ENCODE measurements at regions not wholly inside any gene's neighbourhood (a gene's known extent, or its start where the extent isn't known, plus 50 kb on each side); places are given as distances from the start of the nearest gene placed in this dataset.

- no peak for DNase-seq
Observed at GRCh38 chr9:16252616-16253015, 617.9 kb downstream of the BNC2 start.

DNA sequence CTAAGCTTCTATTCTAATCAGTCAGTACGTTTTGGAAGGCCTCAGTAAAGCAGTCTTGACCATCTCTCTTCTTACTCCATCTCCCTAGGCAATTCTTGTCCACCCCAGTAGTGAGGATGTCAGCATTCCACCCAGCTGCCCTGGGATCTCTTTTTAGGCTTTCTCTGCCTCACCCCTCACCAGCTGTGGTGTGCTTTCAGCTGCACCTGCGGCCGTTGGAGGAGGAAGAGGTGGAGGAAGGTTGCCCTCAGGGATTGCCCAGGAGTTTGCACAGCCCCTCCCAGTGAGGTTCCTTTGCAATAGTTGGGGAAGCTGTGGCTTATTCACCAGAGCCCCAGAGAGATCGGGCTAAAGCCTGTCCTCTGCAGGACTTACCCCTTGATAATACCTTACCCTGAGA, 615.8 kb downstream of the BNC2 start:
- DNase-seq: no peak

DNA sequence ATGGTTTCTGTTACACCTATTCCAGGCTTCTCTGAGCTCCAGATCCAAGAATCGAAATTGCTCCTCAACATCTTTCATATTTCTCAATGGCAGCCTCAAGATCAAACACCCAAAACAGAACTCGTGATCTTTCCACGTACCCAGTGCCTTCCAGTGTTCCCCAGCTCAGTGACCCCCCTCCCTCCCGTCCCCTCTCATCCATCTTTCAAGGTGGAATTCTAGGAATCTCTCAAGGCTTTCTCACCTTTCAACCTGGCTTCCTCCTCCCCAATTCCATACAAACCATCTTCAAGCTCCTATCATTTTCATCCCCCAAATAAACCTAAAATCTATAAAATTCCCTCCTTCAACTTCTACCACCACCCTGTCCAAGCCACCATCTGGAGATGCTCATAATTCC, 615.3 kb downstream of the BNC2 start:
- DNase-seq: no peak

DNA sequence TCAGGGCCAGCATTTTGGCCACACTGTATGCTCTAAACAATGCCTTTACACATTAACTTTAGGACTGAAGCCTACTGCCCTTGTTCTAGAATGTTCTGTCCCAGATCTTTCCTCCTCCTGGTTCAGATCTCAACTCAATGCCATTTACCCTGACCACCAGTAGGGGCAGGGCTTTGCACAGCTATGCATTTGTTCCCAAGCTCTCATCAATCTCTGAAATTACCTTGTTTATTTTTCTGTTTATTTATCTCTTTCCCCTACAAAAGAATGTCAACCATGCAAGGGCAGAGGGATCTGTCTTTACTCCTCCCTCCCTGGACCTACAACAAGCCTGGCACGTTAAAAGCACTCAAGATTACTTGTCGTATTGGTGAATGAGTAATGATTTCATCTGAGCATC, 612.9 kb downstream of the BNC2 start:
- DNase-seq: no peak

GRCh38 chr9:16258191-16258590, 612.3 kb downstream of the BNC2 start:
- DNase-seq: no peak

DNA sequence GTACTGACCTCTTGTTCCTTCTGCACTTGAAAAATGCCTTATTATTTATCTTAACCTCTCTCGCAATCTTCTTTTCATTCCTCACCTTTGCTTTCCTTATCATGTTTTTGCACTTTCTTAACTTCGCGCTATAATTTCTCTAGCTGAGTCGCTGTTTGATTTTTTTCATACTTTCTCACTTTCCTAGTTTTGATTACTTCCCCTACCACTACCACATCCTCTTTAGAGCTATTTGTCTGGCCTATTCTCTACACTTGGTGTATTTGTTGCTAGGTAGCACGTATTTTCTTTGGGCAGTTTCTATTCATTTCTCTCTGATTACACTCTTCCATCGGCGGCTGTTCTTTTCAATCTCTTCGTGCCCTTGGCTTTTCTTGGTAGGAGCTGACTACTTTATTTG, 611.8 kb downstream of the BNC2 start:
- no peak for DNase-seq

GRCh38 chr9:16262477-16263261, 607.8 kb downstream of the BNC2 start:
- DNase-seq: no peak

DNA sequence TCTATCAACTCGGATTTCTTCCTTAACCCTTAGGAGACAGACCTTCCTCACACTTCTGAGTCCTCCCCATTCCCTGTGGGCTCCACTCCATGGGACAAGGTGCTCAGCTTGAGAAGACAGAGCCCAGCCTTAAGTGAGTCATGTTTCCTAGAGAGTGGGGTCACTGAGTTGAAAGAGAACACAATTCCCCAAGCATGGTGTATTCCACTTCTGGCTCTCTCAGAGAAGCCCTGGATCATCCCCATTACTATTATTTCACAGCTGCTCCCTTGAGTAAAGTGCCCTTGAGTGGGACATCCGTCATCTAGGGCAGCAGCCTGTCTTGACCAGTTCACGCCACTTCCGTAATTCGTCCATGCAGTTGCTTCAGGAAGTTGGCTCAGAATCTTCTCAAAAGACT, 604.8 kb downstream of the BNC2 start:
- no peak for DNase-seq

DNA sequence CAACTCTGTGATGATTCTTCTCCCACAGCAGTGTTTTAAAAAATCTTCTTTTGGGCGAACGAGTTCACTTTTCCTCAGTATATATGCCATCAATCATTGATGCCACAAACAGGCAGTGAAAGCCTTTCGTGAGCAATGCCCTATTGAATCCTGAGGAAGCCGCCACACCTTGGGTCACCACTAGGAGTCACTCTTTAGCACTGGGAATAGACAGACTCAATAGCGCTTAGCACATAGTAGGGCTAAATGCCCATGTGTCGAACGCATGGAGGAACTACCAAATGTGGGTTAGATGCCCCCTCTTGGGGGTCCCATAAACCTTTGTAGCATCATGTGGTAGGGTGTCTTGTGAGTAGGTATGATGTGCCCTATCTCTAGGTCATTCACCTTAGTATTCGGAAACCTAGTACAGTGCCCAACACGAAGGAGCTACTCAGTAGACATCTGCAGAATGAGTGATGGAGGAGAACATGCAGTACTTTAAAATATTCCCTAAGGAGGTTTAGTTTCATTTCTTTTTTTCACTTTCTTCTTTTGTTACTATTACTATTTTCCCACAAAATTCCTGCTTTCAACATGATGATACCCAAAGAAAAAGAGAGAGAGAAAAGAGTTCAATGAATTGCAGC, 603.7 kb downstream of the BNC2 start:
- DNase-seq: peak; percentile 4

DNA sequence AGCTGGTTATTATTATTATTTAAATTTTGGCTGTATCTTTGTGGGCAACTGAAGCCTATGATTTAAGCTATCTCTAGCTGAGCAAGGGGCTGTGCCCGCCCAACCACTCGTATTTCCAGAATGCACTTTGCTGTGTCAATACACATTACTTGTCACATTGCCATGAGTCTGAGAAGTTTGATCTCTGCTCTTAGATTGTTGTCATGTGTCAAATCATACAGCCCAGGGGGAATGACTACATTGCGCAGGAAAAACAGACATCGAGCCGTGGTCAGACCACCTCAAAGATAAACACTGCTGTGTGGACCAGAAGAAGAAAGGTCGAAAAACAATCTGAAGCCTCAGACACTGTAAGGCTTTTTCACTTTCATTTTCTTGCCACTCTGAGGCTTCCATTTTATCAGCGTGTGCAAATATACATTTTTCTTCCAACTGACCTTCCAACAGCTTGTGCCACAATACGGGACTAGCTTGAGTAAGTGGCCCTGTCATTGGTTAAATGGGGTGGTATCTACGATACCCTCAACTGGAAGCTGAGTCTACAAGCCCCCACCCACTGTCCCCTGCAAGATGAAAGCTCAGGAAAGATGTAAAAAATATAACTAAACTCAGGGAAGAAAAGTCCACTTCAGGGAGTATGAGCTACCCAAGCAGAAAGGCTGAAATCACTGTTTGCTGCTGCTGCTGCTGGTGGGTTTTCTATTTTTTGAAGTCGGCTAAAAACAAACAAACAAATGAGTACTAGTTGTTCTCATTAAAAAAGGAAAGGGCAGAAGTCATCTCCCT, 603.0 kb downstream of the BNC2 start:
- no peak for DNase-seq

DNA sequence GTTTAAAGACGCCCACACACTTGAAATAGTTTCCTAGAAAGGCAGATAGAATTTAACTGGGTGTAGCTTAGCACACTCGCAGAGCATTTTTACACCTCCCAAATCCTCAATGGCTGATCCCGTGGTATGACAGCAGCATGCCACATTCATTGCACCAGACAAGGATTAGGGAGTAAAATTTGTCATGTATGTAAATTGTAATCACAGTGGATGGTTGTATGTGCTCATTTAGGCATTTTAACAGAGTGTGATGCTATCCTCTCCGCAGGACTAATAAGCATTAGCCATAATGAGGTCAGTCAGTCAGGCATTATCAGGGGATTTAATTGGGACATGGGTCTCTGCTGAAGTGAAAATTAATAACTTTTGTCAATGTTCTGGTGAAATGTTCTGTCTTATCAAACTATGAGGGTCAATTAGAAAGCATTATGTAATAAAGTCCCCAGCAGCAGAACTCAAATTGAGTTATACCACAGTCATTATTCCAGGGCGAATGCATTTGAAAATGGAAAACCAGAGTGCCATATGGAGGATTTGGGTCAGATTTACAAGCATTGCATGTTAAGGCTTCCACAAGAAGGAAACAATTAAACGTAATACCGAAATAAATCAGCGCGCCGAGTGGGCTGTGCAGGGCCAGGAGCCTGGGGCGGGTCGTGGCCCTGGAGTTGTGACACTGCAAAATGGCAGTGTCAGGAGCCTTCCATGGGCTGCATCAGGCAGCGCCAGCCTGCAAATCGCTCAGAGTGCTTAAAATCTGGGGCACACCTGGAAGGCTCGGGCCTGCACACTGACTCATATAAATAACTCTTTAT, 602.2 kb downstream of the BNC2 start:
- no peak for DNase-seq

DNA sequence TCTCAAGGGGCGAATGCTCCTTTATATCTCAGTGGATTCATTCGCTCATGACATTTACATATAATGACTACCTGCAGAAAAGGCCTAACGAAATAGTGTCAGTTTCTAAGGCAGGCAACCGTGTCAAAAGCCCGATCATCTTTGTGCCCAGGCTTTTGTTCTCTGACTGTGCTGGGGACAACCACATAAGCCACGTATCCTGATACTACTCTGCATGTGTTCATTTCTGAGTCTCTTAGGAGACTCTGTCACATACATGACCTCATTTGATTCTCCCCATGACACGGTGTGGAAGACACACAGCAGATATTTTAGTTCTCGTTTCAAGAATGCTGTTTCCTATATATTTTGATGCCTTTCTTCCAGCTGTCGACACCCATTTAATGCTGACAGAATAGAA, 598.5 kb downstream of the BNC2 start:
- DNase-seq: no peak

DNA sequence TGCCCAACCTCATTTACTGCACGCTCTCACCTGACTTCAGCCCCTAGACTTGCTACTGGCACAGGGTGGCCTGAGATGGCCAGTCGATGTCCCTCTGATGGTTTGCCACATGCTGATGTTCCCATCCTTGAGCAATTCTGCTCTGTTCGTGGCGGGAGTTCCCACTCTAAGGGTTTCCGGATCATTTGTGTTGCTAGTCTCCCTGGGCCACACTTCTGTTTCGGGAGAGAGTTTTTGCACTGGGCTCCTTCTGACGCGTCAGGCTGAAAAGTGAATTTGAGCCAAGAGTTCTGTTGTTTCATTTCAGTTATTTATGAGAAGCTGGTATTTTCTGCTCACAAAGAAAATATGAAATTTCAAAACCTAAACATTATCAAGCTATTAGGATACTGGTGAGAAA, 597.7 kb downstream of the BNC2 start:
- DNase-seq: no peak

DNA sequence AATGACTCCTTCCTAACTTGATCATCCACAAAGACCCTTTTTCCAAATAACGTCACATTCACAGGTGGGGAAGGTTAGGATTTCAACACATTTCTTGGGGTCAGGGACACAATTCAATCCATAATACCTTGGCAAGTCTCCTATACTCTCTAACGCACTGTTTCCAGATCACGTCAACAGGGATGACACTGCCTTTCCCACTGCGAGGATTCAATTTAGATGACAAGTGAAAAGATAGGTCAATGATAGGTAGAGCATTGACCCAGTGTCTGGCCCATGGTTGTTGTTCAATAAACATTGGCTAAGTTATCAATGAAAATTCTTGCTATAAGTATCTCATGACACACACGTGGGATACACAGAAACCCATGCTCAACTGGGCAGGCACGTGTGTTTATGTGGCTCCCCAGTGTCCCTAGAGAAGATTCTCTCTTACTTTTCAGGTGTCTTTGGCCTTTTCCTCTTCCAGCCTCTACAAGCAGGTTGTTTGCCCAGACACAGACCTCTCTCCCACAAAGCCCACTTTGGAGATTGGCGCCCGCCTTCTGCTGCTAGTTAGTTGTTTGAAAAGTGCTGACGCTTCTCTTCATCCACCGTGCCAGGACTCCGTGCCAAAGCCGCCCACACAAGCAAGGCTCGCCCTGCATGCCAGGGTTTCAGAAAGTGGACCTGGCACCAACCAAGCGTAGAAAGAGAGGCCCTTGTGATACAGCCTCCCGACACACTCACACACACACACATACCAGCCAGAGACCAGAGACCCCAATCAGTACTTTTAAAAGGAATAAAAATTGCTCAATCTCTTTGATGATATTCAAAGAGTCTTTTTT, 594.5 kb downstream of the BNC2 start:
- DNase-seq: no peak

DNA sequence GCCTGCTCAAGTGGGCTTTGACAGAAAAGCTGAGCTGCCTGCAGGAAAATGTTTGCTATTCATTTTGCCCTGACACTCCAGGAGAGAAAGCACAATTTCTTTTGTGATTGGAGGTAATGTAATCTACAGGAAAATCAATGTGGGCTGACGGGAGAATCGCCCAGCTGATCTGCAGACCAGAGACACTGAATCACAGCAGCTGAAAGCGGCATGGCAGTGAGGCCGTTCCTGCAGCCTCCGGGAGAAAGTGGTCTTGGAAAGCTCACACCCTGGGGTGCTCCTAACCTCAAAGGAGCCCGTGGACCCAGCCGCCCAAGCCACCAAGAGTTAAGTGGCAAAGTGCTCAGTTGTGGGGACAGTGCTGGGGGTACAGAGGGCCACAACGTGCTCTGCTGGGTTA, 593.6 kb downstream of the BNC2 start:
- no peak for DNase-seq

DNA sequence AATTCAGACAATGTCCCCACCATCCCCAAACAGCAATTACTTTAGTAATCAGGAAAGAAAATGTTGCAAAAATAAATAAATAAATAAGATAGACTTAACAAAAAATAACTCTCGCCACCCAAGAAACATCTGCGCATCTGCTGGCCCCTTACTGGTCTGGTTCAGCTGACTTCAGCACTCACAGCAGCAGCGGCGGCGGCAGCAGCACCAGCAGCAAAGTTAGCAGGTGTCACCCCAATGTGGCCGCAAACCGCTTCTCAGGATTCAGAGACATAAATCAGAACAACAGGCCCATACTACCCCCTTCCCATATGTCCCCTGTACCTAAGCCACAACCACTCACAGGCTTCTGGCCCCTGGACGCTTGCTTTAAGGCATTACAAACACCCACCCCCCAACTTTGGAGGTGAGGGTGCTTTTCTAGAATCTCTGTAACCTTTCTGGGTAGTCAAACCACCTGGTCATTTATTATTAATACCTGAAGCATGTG, 593.0 kb downstream of the BNC2 start:
- no peak for DNase-seq

DNA sequence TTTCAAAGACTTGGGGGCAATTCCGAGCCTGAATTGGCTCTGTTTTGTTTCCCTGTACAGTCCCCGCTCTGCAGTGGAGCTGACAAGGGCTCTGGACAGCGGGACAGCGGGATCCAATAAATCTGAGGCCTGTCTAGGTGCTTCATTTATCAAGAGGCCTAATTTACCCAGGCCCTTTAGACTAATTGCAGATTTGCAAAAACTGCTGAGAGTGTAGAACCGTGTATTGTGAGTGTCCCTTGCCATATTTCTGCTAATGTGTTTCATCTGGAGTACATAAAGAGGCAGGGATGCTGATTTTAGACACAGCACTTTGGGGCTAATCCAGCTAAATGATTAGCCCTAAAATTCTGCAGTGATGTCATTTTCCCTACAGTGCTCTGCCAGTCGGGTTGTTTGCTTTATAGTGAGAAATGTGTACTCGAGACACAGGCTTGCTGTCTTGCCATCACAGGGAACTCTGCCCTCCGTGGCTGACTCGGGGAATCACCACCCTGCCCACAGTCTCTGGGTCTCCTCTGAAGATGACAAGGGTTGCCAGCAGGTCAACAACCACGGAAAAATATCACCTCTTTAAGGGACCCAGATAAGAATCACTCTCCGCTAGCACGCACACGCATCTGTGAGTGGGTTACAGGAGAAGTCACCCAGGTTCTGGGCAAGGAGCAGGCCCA, 592.0 kb downstream of the BNC2 start:
- no peak for DNase-seq

DNA sequence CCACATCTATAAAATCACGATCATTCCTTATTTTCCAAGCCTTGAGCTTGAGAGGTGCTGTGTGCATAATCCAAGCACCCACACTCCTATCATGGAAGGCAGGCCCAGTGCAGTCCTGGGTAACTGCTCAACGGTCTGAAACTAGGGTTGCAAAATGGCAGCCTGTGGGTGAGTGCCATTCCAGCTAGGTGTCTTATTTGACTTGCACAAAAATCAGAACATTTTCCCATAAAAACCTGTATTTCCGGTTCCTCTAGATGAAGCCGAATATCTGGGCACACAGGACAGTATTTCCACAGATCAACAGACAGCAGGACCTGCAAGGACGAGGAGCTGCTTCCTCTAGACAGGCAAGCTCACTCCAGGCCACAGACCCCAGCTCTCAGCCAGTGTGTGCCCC, 588.8 kb downstream of the BNC2 start:
- DNase-seq: no peak

DNA sequence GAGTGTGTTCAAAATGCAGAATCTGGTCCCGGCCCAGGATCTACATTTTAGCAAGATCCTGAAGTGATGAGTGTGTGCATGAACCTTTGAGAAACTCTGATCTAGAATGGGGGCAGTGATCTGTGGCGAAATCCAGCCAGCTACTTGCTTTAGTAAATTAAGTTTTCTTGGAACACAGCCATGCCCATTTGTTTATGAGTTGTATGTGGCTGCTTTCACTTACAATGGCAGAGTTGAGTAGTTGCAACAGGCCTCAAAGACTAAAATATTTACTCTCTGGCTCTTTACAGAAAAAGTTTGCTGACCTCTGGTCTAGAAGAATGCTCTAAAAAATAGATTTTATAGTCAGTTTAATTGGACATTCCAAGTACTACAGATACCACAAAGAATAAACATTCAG, 588.3 kb downstream of the BNC2 start:
- DNase-seq: no peak

DNA sequence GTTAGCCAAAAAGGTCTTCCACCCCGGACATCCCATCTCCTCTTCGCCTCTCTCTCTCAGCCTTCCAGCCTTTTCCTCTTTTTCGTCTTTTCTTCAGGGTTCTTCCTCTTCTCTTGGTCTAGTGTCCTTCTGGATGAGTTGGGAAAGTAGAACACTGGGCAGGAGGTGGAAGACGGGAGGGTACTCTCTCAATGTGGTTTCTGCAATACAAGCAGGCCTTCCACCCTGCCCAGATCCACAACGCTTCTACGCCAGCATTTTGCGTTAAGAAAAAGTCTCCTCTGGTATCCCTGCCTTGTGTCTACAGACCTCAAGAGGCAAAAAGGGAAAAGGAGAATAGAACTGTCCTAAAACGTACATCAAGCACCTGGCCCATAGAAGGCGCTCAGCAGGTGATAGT, 587.8 kb downstream of the BNC2 start:
- DNase-seq: no peak

DNA sequence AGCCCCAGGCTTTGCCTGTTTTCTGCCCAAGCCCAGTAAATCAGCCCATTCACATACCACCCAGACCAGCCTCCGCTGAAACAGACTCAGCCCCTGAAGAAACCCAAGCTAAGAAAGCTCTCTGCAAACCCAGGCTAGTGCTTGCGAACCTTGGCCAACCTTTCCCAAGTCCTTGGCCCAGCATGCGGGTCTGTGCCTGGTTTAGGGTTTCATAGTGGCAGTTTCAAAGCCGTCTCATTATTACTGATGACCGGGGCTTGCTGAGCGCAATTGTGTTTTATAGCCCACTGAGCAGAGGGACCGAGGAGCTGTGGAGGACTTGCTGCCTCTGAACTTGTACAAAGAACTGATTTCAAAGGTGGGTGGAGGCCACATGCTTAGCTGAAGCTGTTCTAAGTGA, 584.3 kb downstream of the BNC2 start:
- DNase-seq: no peak

DNA sequence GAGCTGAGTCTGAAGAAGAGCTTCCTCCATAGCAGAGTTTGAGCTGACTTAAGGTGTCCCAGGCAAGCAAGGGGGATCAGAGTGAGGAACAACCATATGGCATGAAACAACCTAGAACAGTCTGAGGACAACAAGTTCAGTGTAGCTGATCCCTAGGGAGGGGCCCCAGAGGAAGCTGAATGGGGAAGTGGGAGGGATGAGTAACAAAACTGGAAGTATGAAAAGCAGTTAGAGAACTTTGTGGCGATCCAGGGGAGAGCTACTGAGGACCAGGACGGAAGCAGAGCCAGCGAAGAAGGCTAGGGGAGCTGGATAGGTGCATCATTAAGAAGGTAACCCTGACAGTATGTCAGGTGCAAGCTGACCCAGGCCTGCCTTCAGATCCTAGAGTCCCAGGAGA, 580.8 kb downstream of the BNC2 start:
- no peak for DNase-seq

Measured in activated CD4-positive, alpha-beta T cell treated with anti-CD3 and anti-CD28 coated beads, Interleukin-10, Interleukin-2, amounts not matched to agents 100 ng/mL and 50 ng/mL, durations not matched to agents 16 hours and 8 hours (primary cell).